SIG-M5 (cell line): ENCODE measurements at regions not wholly inside any gene's neighbourhood (a gene's known extent, or its start where the extent isn't known, plus 50 kb on each side); places are given as distances from the start of the nearest gene placed in this dataset.

Experiments used
- DNase-seq: peaks from one replicate; lab custom pipeline; 2025; lab: John Stamatoyannopoulos, UW

- no peak for DNase-seq
Observed at GRCh38 chr9:18149471-18150011, 324.4 kb upstream of the ADAMTSL1 start.

- DNase-seq, result no peak
Observed at GRCh38 chr9:18154661-18155060, 319.3 kb upstream of the ADAMTSL1 start.

- no peak for DNase-seq
Observed at GRCh38 chr9:18159254-18159653, 314.7 kb upstream of the ADAMTSL1 start.

- DNase-seq, result no peak
Observed at GRCh38 chr9:18163146-18163545, 310.8 kb upstream of the ADAMTSL1 start.

- no peak for DNase-seq
Observed at GRCh38 chr9:18167733-18168132, 306.2 kb upstream of the ADAMTSL1 start.

- no peak for DNase-seq
Observed at GRCh38 chr9:18173923-18174322, 300.0 kb upstream of the ADAMTSL1 start.

- DNase-seq, result no peak
Observed at GRCh38 chr9:18182636-18183035, 291.3 kb upstream of the ADAMTSL1 start.

- DNase-seq, result no peak
Observed at GRCh38 chr9:18183974-18184373, 290.0 kb upstream of the ADAMTSL1 start.

GRCh38 chr9:18184401-18184800 is 289.6 kb upstream of the ADAMTSL1 start:
- no peak for DNase-seq

- DNase-seq, result no peak
Observed at GRCh38 chr9:18185196-18185595, 288.8 kb upstream of the ADAMTSL1 start.

- no peak for DNase-seq
Observed at GRCh38 chr9:18188971-18189370, 285.0 kb upstream of the ADAMTSL1 start.

- no peak for DNase-seq
Observed at GRCh38 chr9:18189871-18190670, 283.9 kb upstream of the ADAMTSL1 start.

GRCh38 chr9:18190671-18191374 is 283.1 kb upstream of the ADAMTSL1 start:
- DNase-seq, result no peak

GRCh38 chr9:18194316-18194715 is 279.6 kb upstream of the ADAMTSL1 start:
- DNase-seq, result no peak

GRCh38 chr9:18195223-18195622 is 278.7 kb upstream of the ADAMTSL1 start:
- no peak for DNase-seq

GRCh38 chr9:18202924-18203323 is 271.0 kb upstream of the ADAMTSL1 start:
- no peak for DNase-seq

- no peak for DNase-seq
Observed at GRCh38 chr9:18207735-18208134, 266.2 kb upstream of the ADAMTSL1 start.

GRCh38 chr9:18208166-18209059 is 265.5 kb upstream of the ADAMTSL1 start:
- DNase-seq, result no peak

GRCh38 chr9:18215626-18216025 is 258.3 kb upstream of the ADAMTSL1 start:
- no peak for DNase-seq

- DNase-seq, result no peak
Observed at GRCh38 chr9:18216376-18216775, 257.6 kb upstream of the ADAMTSL1 start.

GRCh38 chr9:18228101-18228500 is 245.9 kb upstream of the ADAMTSL1 start:
- no peak for DNase-seq

- no peak for DNase-seq
Observed at GRCh38 chr9:18229992-18230676, 243.8 kb upstream of the ADAMTSL1 start.
